ENCODE measurements at regions not wholly inside any gene's neighbourhood (a gene's known extent, or its start where the extent isn't known, plus 50 kb on each side); places are given as distances from the start of the nearest gene placed in this dataset.

GRCh38 chr1:184865831-184866230 lies 108.5 kb downstream of the NIBAN1 start:
- H3K9me3 ChIP-seq (replicated peaks; ENCODE audit: control insufficient read depth, insufficient read depth, low read length), result no peaks in the 10 kb centered on the region; the same call in 2 of the 3 replicates
- no peaks in the 10 kb centered on the region for H3K79me2 ChIP-seq (ENCODE audit: control insufficient read depth, insufficient read depth, low read length)
- no TSS peak for BruUV-seq (replicated peaks)
- 91% methylated on average over 1 of the region's 1 CpG for WGBS (ENCODE audit: insufficient coverage, insufficient replicate concordance, low lambda C conversion rate, missing lambda C conversion rate)
- ATAC-seq, result no peak
- CTCF ChIA-PET, result no interaction called here
- H2AFZ ChIP-seq (ENCODE audit: control insufficient read depth, low read depth, low read length), result no peak overlapping the region
- SMC1A ChIA-PET (ENCODE audit: uncharacterized antibody, unreplicated experiment), result interaction anchor here (0.5 to 4.9 kb wide), 7 partner anchors 22 to 116 kb away, joined by 3 to 29 read pairs (median 7); partner anchors contain the start of gene NIBAN1
- no peak overlapping the region for H3K4me2 ChIP-seq (ENCODE audit: control insufficient read depth, insufficient read depth)
- H4K20me1 ChIP-seq (ENCODE audit: control insufficient read depth, insufficient read depth), result no peaks in the 10 kb centered on the region
- RAD21 ChIA-PET (ENCODE audit: unreplicated experiment), result interaction anchor here (2.0 kb wide), 1 partner anchor 78 kb away, joined by 10 read pairs; no protein-coding TSS in a partner anchor
- TF ChIP-seq POU2F2 (IDR thresholded peaks at IDR 0.05; ENCODE audit: borderline replicate concordance, low read depth, low read length) (no peak), KAT2A (conservative IDR thresholded peaks at IDR 0.05; ENCODE audit: control insufficient read depth, low read depth, low read length) (no peak), PKNOX1 (IDR thresholded peaks at IDR 0.05) (no peak), MAX (IDR thresholded peaks at IDR 0.05; ENCODE audit: low read depth, low read length) (no peak), NR2F1 (conservative IDR thresholded peaks at IDR 0.05) (no peak), RFX5 (IDR thresholded peaks at IDR 0.05; ENCODE audit: low read depth, low read length) (no peak), TAF1 (IDR thresholded peaks at IDR 0.05; ENCODE audit: borderline replicate concordance, low read depth, low read length) (no peak), ZNF24 (IDR thresholded peaks at IDR 0.05) (no peak), CHD4 (IDR thresholded peaks at IDR 0.05) (no peak), MTA3 (IDR thresholded peaks at IDR 0.05; ENCODE audit: borderline replicate concordance, low read length) (no peak), ZBTB33 (IDR thresholded peaks at IDR 0.05) (no peak), DPF2 (IDR thresholded peaks at IDR 0.05) (no peak), NKRF (conservative IDR thresholded peaks at IDR 0.05) (no peak)
- no peak overlapping the region for H3K4me3 ChIP-seq
- in situ Hi-C loops (cut with MboI) (no loop called here), intact Hi-C loops (cut with micrococcal nuclease; ENCODE audit: unreplicated experiment) (loop anchor here (2.0 to 5.0 kb wide), 4 partner anchors 59 to 114 kb away; partner anchors contain the start of gene EDEM3)
- H3K4me1 ChIP-seq (ENCODE audit: control insufficient read depth, insufficient read depth, low read length), result peaks cover 32% of the 10 kb centered on the region
- no peak for DNase-seq (ENCODE audit: low read depth, low spot score)
- no peak overlapping the region for H3K9ac ChIP-seq (ENCODE audit: control insufficient read depth, insufficient read depth, low read length)
- H3K27ac ChIP-seq (ENCODE audit: control insufficient read depth, insufficient read depth), result peak overlapping the region; percentile 66; the same call in 1 of the 2 replicates
- POLR2A ChIA-PET, result no interaction called here
- H3K27me3 ChIP-seq (replicated peaks in 1 of 2; ENCODE audit: control insufficient read depth in 2 of 2, insufficient read depth in 2 of 2, low read length in 1 of 2), result no peaks in the 10 kb centered on the region
- H3K36me3 ChIP-seq (ENCODE audit: control insufficient read depth in 2 of 2, insufficient read depth in 2 of 2, low read length in 1 of 2), result no peaks in the 10 kb centered on the region
- FAIRE-seq, result no peak

Data from GM12878 (cell line).